ENCODE measurements at regions not wholly inside any gene's neighbourhood (a gene's known extent, or its start where the extent isn't known, plus 50 kb on each side); places are given as distances from the start of the nearest gene placed in this dataset.
"Not testable (repeated sequence)": the region's sequence is repeated elsewhere in the genome, so short reads cannot be mapped to it uniquely, and the experiment has no call there.

DNA sequence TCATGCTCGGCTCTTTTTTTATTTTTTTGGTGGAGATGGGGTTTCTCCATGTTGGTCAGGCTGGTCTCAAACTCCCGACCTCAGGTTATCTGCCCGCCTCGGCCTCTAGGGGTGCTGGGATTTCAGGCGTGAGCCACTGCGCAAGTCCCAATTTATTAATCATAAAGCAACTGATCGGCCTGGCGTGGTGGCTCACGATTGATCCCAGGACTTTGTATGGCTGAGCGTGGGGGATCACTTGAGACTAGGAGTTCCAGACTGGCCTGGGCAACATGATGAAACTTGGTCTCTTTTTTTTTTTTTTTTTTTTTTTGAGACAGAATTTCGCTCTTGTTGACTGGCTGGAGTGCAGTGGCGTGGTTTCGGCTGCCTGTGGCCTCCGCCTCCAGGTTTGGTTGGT, 139.8 kb downstream of the GOLGA6L22 start:
- POLR2A ChIA-PET; H3K4me1 Mint-ChIP-seq (ENCODE audit: low read depth); H3K36me3 Mint-ChIP-seq (ENCODE audit: low read depth); CTCF ChIA-PET; DNase-seq; ATAC-seq; H3K9me3 Mint-ChIP-seq (ENCODE audit: insufficient read depth); H3K27ac Mint-ChIP-seq; H3K4me3 Mint-ChIP-seq; H3K27me3 Mint-ChIP-seq (ENCODE audit: low read depth): not testable (repeated sequence)

DNA sequence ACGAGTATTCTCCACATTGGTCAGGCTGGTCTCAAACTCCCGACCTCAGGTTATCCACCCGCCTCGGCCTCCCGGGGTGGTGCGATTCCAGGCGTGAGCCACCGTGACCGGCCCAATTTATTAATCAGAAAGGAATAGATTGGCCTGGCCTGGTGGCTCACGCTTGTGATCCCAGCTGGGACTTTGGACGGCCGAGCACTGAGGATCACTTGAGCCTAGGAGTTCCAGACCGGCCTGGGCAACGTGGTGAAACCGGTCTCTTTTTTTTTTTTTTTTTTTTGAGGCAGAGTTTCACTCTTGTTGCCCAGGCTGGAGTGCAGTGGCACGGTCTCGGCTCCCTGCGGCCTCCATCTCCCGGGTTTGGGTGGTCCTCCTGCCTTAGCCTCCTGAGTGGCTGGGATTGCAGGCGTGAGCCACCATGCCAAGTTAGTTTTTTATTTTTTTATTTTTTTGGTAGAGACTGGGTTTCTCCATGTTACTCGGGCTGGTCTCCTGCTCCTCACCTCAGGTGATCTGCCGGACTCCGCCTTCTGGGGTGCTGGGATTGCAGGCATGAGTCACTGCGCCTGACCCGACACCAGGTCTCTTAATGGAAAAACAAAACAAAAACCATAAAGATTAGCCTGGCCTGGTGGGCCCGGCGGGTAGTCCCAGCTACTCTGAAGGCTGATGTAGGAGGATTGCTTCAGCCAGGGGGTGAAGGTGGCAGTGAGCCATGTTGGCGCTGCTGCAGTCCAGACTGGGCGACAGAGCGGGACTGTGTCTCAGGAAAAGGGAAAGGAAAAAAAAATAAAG, 141.0 kb downstream of the GOLGA6L22 start:
- H3K9me3 Mint-ChIP-seq (ENCODE audit: insufficient read depth); H3K4me3 Mint-ChIP-seq; DNase-seq; H3K27ac Mint-ChIP-seq; H3K36me3 Mint-ChIP-seq (ENCODE audit: low read depth); POLR2A ChIA-PET; ATAC-seq; CTCF ChIA-PET; H3K27me3 Mint-ChIP-seq (ENCODE audit: low read depth); H3K4me1 Mint-ChIP-seq (ENCODE audit: low read depth): not testable (repeated sequence)

DNA sequence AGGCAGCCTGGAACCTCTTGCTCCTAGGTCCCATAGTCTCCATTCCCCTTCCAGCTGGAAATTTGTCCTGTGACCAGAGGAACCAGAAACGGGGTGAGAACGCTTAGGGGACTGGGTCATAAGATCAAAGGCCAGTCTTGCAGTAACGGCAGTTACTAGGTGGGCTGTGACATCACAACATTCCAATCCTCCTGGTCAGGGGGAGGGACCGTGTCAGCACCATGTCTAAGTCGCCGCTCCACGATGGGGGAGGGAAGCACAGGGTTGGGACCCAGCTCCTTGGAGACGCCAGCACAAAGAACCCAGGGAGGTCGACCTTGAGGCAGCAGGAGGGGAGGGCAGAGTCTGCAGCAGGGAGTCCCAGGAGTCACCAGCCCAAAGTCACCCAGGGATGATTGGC, 158.3 kb downstream of the GOLGA6L22 start:
- not testable (repeated sequence) for H3K36me3 Mint-ChIP-seq (ENCODE audit: low read depth); H3K27me3 Mint-ChIP-seq (ENCODE audit: low read depth)

DNA sequence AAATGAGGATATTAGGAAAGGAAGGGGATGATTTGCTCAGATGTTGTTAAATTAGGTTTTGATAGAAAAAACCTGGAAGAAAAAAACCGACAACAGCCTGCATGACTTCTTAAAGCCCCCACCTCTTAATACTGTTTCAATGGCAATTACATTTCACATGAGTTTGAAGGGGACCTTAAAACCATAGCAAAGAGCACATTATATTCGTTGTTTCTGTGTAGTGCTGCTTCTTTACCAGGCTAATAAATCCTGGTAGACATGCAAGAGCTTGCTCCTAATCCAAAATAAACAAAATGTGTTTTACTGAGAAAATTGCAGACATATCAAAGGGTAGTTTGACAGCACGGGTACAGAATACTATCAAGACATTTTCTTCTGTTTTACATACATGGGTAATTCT, 154.7 kb upstream of the NIPA1 start:
- H3K4me1 Mint-ChIP-seq (ENCODE audit: low read depth); DNase-seq; CTCF ChIA-PET; POLR2A ChIA-PET; ATAC-seq; H3K27ac Mint-ChIP-seq; H3K9me3 Mint-ChIP-seq (ENCODE audit: insufficient read depth); H3K36me3 Mint-ChIP-seq (ENCODE audit: low read depth); H3K4me3 Mint-ChIP-seq; H3K27me3 Mint-ChIP-seq (ENCODE audit: low read depth): not testable (repeated sequence)

More for the DNA sequence above, 158.3 kb downstream of the GOLGA6L22 start:
- H3K9me3 Mint-ChIP-seq (ENCODE audit: insufficient read depth); CTCF ChIA-PET; ATAC-seq; DNase-seq; H3K27ac Mint-ChIP-seq; H3K4me1 Mint-ChIP-seq (ENCODE audit: low read depth); H3K4me3 Mint-ChIP-seq; POLR2A ChIA-PET: not testable (repeated sequence)

- H3K4me1 Mint-ChIP-seq (ENCODE audit: low read depth); H3K9me3 Mint-ChIP-seq (ENCODE audit: insufficient read depth); H3K36me3 Mint-ChIP-seq (ENCODE audit: low read depth); H3K4me3 Mint-ChIP-seq; H3K27ac Mint-ChIP-seq; ATAC-seq; CTCF ChIA-PET; DNase-seq; POLR2A ChIA-PET: not testable (repeated sequence)
- H3K27me3 Mint-ChIP-seq (ENCODE audit: low read depth) = peaks cover 11% of the 10 kb centered on the region
Measured at GRCh38 chr15:22639983-22640382, 146.5 kb upstream of the NIPA1 start.

- ATAC-seq; H3K4me1 Mint-ChIP-seq (ENCODE audit: low read depth); H3K27ac Mint-ChIP-seq; H3K9me3 Mint-ChIP-seq (ENCODE audit: insufficient read depth); DNase-seq; H3K4me3 Mint-ChIP-seq; H3K36me3 Mint-ChIP-seq (ENCODE audit: low read depth); POLR2A ChIA-PET; CTCF ChIA-PET: not testable (repeated sequence)
- H3K27me3 Mint-ChIP-seq (ENCODE audit: low read depth) = peaks cover 11% of the 10 kb centered on the region
Measured at GRCh38 chr15:22649458-22649857, 137.0 kb upstream of the NIPA1 start.

DNA sequence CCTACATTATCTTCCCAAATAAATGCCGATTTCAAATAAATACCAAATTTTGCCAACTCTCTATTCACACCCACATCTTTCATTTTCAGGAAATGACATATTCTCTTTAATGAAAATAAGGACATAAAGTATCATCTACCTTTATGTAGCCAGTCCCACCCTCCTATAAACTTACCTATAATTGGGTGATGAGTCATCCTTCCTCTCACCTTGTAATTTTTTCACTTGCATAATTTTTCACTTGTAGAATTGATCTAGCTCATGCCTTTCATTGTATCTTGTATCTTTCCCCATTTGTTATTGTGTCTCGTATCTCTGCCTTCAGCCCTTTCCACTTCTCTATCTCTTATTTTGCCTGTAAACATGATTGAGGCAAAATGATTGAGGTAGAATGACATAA, 135.3 kb upstream of the NIPA1 start:
- peaks cover 11% of the 10 kb centered on the region for H3K27me3 Mint-ChIP-seq (ENCODE audit: low read depth)
- DNase-seq; H3K4me3 Mint-ChIP-seq; H3K9me3 Mint-ChIP-seq (ENCODE audit: insufficient read depth); H3K4me1 Mint-ChIP-seq (ENCODE audit: low read depth); H3K36me3 Mint-ChIP-seq (ENCODE audit: low read depth); CTCF ChIA-PET; POLR2A ChIA-PET; H3K27ac Mint-ChIP-seq; ATAC-seq: not testable (repeated sequence)

GRCh38 chr15:22664294-22665058, 122.0 kb upstream of the NIPA1 start:
- DNase-seq (peak; percentile 48), ATAC-seq (peak; percentile 90)
- H3K36me3 Mint-ChIP-seq (ENCODE audit: low read depth); H3K9me3 Mint-ChIP-seq (ENCODE audit: insufficient read depth); CTCF ChIA-PET; POLR2A ChIA-PET; H3K27me3 Mint-ChIP-seq (ENCODE audit: low read depth); H3K27ac Mint-ChIP-seq: not testable (repeated sequence)
- peak overlapping the region; percentile 72 for H3K4me3 Mint-ChIP-seq
- H3K4me1 Mint-ChIP-seq (ENCODE audit: low read depth) = peaks cover 13% of the 10 kb centered on the region

GRCh38 chr15:22665059-22665702, 121.3 kb upstream of the NIPA1 start:
- H3K9me3 Mint-ChIP-seq (ENCODE audit: insufficient read depth); H3K36me3 Mint-ChIP-seq (ENCODE audit: low read depth); H3K27me3 Mint-ChIP-seq (ENCODE audit: low read depth); ATAC-seq; CTCF ChIA-PET: not testable (repeated sequence)
- POLR2A ChIA-PET = interaction anchor here (1.4 kb wide), 1 partner anchor 374 kb away, joined by 3 read pairs; the partner anchor contains the start of gene TUBGCP5
- Mint-ChIP-seq H3K4me3 (peak overlapping the region; percentile 74), H3K4me1 (ENCODE audit: low read depth) (peaks cover 13% of the 10 kb centered on the region), H3K27ac (peak overlapping the region; percentile 82)
- DNase-seq = peak; percentile 24

DNA sequence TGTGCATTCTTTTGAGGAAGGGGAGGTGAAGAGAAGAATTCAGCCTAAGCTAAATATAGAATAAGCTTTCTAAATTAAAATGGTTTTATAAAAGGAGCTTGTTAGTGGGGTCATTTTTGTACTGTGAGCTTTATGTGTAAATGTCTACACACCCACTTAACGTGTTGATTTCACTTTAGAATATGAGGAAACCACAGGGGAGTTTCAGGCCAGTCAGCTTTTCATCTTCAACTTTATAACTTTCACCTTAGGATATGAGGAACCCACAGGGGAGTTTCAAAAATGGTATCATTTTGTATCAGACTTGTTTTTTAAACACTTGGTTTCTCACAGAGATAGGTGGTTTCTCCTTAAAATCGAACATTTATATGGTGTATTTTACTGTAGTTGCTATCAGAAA, 120.7 kb upstream of the NIPA1 start:
- CTCF ChIA-PET; ATAC-seq; H3K9me3 Mint-ChIP-seq (ENCODE audit: insufficient read depth); H3K36me3 Mint-ChIP-seq (ENCODE audit: low read depth); H3K27me3 Mint-ChIP-seq (ENCODE audit: low read depth): not testable (repeated sequence)
- Mint-ChIP-seq H3K4me3 (peak overlapping the region; percentile 74), H3K4me1 (ENCODE audit: low read depth) (peaks cover 13% of the 10 kb centered on the region), H3K27ac (peak overlapping the region; percentile 82)
- peak; percentile 46 for DNase-seq
- POLR2A ChIA-PET = interaction anchor here (1.4 kb wide), 1 partner anchor 374 kb away, joined by 3 read pairs; the partner anchor contains the start of gene TUBGCP5

DNA sequence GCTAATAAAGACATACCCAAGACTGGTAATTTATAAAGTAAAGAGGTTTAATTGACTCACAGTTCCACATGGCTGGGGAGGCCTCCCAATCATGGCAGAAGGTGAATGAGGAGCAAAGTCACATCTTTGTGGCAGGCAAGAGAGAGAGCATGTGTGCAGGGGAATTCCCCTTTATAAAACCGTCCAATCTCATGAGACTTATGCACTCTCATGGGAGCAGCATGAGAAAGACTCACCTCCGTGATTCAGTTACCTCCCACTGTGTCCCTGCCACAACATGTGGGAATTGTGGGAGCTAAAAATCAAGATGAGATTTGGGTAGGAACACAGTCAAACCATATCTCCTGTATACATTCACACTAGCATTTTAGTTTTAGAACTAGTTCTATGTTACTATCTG, 101.7 kb upstream of the NIPA1 start:
- peaks cover 12% of the 10 kb centered on the region for H3K36me3 Mint-ChIP-seq (ENCODE audit: low read depth)
- H3K4me1 Mint-ChIP-seq (ENCODE audit: low read depth); CTCF ChIA-PET; H3K4me3 Mint-ChIP-seq; H3K27ac Mint-ChIP-seq; ATAC-seq; H3K27me3 Mint-ChIP-seq (ENCODE audit: low read depth); H3K9me3 Mint-ChIP-seq (ENCODE audit: insufficient read depth); POLR2A ChIA-PET; DNase-seq: not testable (repeated sequence)

DNA sequence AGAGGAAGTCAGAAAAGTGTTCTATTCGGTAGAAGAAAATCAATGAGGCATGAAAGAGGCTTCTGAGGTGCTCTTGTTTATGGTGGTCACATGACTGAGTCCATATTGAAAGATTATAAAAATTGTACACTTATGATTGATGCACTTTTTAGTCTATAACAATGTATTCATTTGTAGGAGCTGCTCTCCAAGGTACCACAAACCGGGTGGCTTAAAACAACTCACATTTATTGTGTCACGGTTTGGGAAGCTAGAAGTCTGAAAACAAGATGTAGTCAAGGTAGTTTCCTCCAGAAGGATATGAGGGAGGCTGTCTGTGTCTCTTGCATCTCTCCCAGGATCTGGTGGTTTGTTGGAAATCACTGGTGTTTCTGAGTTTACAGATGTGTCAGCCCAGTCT, 86.6 kb upstream of the NIPA1 start:
- H3K27ac Mint-ChIP-seq; CTCF ChIA-PET; H3K9me3 Mint-ChIP-seq (ENCODE audit: insufficient read depth); ATAC-seq; H3K4me3 Mint-ChIP-seq; DNase-seq; H3K4me1 Mint-ChIP-seq (ENCODE audit: low read depth); POLR2A ChIA-PET; H3K36me3 Mint-ChIP-seq (ENCODE audit: low read depth); H3K27me3 Mint-ChIP-seq (ENCODE audit: low read depth): not testable (repeated sequence)

All from activated CD8-positive, alpha-beta T cell treated with anti-CD3 and anti-CD28 coated beads, Interleukin-2, amount 10 ng/mL, durations not matched to agents 7 days and 5 days (primary cell).